OCI-M1 (cell line): ENCODE measurements at regions not wholly inside any gene's neighbourhood (a gene's known extent, or its start where the extent isn't known, plus 50 kb on each side); places are given as distances from the start of the nearest gene placed in this dataset.

Source experiments
- DNase-seq: peaks from one replicate; lab custom pipeline; 2025; lab: John Stamatoyannopoulos, UW

DNA sequence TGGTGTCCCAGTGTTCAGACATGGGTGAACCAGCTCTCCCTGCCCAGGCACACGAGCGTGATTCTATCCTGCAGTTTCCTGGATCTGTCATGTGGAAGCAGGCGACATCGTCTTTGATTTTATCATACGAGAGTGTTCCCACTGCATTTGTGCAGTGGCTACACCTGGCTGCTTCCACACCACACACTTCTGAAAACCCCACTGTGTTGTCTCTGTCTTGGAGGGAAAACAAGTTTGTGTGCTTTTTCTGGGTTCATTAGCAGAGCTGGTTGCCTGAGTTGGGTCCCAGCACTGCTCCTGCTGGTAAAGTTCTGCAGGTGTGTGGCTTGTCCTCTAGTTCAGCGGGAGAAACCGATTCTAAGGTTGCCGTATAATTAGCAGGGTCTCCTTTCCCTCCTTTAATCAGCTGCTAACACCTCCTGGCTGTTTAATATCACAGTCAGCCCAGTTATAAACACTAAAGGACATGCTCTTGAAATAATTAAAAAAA, 58.5 kb upstream of the TWIST2 start:
- DNase-seq, result no peak

DNA sequence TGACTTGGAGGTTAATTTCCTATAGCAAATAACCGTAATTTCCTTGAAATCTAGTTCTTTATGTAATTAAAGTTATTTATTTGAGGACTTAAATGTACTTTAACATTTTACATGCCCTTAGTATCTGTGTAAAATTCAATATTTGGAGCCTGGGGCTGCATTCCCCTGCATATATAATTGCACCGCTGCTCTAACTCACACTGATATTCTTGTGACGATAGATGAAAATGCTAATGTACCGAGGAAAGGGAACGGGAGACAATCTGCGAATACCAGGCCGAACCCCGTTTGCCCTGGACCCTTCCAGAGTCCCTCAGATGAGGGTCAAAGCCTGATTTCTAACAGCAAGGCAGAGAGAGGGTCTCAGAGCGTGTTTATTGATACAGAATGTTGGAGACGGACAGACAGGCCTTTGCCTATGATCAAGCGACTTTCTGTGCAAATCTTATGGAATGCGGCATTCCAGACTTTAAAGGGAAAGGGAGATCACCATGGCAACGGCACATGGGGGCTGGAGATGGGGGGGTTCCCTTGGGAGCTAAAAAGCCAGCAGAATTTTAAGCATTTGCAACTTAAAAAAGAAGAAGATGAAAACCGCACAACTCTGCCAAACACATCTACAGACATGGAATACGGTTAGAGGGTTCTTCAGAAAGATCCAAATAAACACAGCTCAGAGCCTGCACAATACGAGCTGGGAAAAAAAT, 57.6 kb upstream of the TWIST2 start:
- no peak for DNase-seq

DNA sequence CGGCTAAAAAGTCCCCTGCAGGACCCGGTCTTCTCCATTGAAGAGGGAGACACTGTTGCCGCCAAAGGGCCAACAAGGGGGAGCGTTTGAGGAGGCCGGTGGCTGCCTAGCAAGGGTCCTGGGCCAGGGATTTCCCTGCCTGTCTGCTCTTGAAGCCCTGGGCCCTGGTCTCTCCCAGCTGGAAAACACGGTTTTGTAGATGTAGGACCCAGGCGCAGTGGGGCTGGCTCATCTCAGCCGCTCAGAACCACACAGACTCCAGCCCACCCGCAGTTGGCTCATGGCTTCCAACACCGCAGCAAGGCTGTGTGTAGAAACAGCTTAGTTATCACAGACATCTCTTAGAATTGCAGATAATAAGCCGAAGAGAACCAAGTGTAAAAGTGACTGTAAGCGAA, 57.1 kb upstream of the TWIST2 start:
- DNase-seq, result no peak

DNA sequence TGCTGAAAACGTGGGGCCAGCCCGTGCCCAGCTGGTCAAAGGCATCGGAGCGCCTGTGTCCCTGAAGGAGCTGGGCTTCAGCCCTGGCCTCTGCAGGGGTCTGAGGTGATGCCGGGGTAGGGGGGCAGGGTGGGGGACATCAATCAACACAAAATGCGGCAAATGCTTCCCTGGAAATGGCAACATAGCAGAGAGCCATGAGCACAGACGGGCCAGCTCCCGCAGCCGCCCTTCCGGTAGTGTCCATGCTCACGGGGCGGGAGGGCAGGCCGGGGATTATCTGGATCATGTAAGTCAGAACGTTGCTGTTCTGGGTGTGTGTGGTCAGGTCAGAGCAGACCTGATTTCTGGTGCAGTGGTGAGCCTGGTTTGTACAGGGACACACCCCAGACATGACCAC, 56.5 kb upstream of the TWIST2 start:
- DNase-seq, result no peak

DNA sequence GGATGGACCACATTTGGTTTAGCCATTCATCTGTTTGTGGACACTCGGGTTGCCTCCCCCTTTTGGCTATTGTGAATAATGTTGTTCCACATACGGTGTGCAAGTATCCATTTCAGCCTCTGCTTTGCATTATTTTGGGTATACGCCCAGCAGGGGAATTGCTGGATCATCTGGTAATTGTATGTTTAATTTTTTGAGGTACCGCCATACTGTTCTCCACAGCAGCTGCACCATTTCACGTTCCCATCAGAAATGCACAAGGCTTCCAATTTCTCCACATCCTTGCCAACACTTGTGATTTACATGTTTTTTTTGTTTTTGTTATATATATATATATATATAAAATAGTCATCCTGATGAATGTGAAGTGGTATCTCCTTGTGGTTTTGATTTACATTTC, 54.6 kb upstream of the TWIST2 start:
- DNase-seq, result no peak

DNA sequence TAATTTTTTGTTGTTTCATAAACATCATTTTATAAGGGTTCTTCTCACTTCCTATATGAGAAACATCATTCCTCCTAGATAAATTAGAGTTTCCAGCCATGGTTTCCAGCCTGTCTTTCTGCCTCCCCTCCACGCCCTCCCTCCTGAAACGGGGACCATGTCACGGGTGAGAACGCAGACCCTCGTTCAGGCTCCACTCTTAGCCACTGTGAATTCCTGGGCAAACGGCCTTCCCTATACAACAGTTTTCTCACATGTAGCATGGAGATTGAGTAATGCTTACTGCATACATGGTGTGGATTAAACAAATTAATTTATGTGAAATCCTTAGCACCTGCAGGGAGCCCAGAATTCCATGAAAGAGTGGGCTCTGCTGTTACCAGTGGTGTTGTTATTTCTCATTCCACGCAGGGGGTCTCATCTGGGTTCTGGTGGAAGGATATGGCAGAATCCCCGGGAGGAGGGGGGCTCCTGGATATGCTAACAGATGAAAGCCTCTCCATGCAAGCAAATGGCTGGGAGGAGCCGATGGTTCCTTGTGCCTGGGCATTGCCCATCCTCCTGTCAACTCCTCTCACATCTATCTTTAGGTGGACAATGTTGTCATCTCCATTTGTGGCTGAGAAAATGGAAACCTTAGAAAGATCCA, 54.0 kb upstream of the TWIST2 start:
- DNase-seq, result no peak

DNA sequence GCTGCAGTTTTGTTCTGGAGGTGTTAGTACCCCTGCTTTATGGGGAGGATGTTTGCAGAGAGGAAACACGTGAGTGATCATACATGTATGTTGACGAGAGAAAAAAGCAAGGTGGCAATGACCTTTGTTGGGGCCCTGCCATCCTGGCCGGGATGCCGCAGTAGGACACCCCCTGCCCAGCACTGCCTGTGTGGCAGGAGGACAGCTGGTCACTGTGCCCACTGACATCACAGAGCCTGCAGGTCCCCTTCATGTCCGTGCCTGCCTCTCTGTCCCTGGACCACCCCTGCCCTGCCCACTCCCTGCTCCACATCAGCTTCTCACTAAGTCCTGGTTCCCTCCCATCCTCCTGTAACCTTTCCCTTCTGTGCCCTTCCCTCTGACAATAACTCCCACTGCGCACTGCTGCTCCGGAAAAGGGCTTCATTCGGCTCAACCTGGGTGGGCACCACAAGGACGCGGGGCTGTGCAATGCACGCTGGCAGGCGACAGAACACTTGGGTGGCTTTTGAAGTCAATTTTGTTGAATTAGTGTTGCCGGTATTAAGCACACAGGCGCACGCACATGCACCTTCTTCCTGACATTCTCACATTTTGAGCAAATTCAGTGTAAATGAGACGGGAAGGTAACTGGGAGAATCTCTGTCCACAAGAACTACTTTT, 51.5 kb upstream of the TWIST2 start:
- DNase-seq, result no peak

DNA sequence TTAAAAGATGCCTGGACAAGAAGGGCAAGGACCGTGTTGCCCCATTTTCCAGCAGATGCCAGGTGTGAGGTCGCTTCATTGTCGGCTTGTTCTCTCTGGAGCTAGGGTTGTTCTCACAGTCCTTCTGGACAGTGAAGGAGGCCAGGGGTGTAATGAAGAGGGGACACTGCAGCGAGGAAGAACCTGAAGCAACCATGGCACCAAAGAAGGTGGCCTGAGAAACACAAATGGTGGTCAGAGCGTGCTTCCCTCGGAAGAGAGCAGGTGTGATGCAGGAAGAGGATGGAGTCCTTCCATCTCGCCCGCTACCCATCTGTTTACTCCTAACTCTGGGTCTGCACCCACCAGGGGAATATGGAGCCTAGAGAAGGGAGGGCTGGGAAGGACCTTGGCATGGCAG, 50.3 kb upstream of the TWIST2 start:
- DNase-seq, result no peak
